ENCODE measurements at regions not wholly inside any gene's neighbourhood (a gene's known extent, or its start where the extent isn't known, plus 50 kb on each side); places are given as distances from the start of the nearest gene placed in this dataset.

GRCh38 chr3:107453504-107453903, 69.3 kb upstream of the BBX start:
- TF ChIP-seq POLR2A (IDR thresholded peaks at IDR 0.05; ENCODE audit: low read depth, low read length) (no peak), EZH2 (IDR thresholded peaks at IDR 0.05; ENCODE audit: borderline replicate concordance, low read depth, low read length, severe bottlenecking) (no peak), CTCF (IDR thresholded peaks at IDR 0.05; ENCODE audit: extremely low read depth in 1 of 2, insufficient read depth in 1 of 2, low read depth in 1 of 2, low read length in 2 of 2) (no peak), POLR2AphosphoS5 (IDR thresholded peaks at IDR 0.05; ENCODE audit: insufficient read depth, low read depth, low read length) (no peak), MAX (IDR thresholded peaks at IDR 0.05; ENCODE audit: insufficient read depth, insufficient read length) (no peak), JUN (IDR thresholded peaks at IDR 0.05; ENCODE audit: borderline replicate concordance, insufficient read depth, insufficient read length, low read depth) (no peak), GATA2 (IDR thresholded peaks at IDR 0.05; ENCODE audit: insufficient read depth, insufficient read length, low read depth, low read length) (no peak), MYC (IDR thresholded peaks at IDR 0.05; ENCODE audit: low read depth, low read length) (no peak), FOS (IDR thresholded peaks at IDR 0.05; ENCODE audit: borderline replicate concordance, insufficient read depth, low read length) (no peak)

Measured in endothelial cell of umbilical vein (primary cell).